GM12891 (cell line): ENCODE measurements at regions not wholly inside any gene's neighbourhood (a gene's known extent, or its start where the extent isn't known, plus 50 kb on each side); places are given as distances from the start of the nearest gene placed in this dataset.
A peak's percentile ranks its signal among the peaks of the same experiment; 100 is the strongest.

Experiments
- DNase-seq: peaks from one replicate; pipeline ENCODE4 v3.0.0; 2011; ENCODE audit warnings: low spot score; ENCODE audit not compliant: insufficient read length
- FAIRE-seq: peaks from 2 replicates; lab custom pipeline; 2011; peaks lifted over from hg19 to GRCh38; lab: Jason Lieb, UNC
- PAX5 ChIP-seq: IDR thresholded peaks from 2 replicates; pipeline ENCODE4 v1.6.1; 2011; ENCODE audit warnings: low read length, moderate library complexity, mild to moderate bottlenecking; ENCODE audit not compliant: insufficient read depth, severe bottlenecking
- POLR2A ChIP-seq: IDR thresholded peaks from 2 replicates; pipeline ENCODE4 v1.6.1; 2011; ENCODE audit warnings: low read depth, low read length, control low read depth
- POLR2AphosphoS5 ChIP-seq: IDR thresholded peaks from 2 replicates; pipeline ENCODE4 v1.6.1; 2011; ENCODE audit warnings: low read depth, low read length, control low read depth
- POU2F2 ChIP-seq: IDR thresholded peaks from 2 replicates; pipeline ENCODE4 v1.6.1; 2011; ENCODE audit warnings: low read depth, mild to moderate bottlenecking, control low read depth, low read length, moderate library complexity
- SPI1 ChIP-seq: IDR thresholded peaks from 2 replicates; pipeline ENCODE4 v1.6.1; 2011; ENCODE audit warnings: low read depth, low read length, control low read depth
- TAF1 ChIP-seq: IDR thresholded peaks from 2 replicates; pipeline ENCODE4 v1.6.1; 2011; ENCODE audit warnings: low read depth, low read length, control low read depth

DNA sequence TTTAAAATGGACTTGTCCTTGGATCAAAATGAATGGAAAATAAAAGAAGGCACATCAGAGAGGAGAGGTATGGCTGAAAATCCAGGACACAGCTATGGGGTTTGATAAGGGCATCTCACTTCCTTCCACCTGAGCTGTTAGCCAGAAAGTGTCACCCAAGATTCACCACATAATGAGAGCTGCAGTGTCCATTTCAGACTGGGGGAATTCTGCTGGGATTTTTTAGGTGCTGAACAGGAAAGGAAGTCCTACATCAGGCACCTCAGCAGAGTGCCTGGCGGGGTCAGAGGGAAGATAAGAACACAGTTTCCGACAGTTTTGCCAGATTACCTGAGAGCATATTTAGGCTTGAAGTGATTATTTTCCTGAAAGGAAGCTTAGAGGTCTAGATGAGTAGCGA is 187.6 kb upstream of the HNMT start:
- no peak for FAIRE-seq
- TF ChIP-seq PAX5, result no peak
- TF ChIP-seq POU2F2, result no peak
- no peak for TF ChIP-seq POLR2AphosphoS5
- no peak for DNase-seq

GRCh38 chr2:137797641-137798040 is 166.6 kb upstream of the HNMT start:
- DNase-seq (no peak), FAIRE-seq (no peak)
- TF ChIP-seq POU2F2, result no peak
- peak; percentile 63 for TF ChIP-seq SPI1

GRCh38 chr2:137799600-137799999 is 164.7 kb upstream of the HNMT start:
- FAIRE-seq, result no peak
- TF ChIP-seq POU2F2, result no peak
- TF ChIP-seq PAX5, result no peak
- TF ChIP-seq SPI1, result no peak
- TF ChIP-seq POLR2A, result no peak
- no peak for TF ChIP-seq POLR2AphosphoS5
- TF ChIP-seq TAF1, result no peak
- no peak for DNase-seq

DNA sequence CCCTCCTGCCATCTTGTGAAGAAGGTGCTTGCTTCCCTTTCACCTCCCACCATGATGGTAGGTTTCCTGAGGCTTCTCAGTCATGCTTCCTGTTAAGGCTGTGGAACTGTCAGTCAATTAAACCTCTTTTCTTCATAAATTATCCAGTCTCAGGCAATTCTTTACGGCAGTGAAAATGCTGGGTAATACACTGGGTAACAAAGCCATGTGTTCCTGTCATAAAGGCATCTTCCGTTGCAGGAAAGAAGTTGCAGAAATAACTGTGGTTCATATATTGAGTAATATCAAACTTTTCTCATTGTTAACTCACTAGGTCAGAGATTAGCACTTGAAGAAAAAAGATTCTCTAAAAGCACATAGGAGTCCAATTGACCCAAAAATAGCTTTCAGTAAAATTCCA is 163.9 kb upstream of the HNMT start:
- no peak for DNase-seq
- TF ChIP-seq SPI1 (no peak), POLR2AphosphoS5 (no peak), POU2F2 (no peak), PAX5 (no peak), TAF1 (no peak), POLR2A (no peak)
- no peak for FAIRE-seq

DNA sequence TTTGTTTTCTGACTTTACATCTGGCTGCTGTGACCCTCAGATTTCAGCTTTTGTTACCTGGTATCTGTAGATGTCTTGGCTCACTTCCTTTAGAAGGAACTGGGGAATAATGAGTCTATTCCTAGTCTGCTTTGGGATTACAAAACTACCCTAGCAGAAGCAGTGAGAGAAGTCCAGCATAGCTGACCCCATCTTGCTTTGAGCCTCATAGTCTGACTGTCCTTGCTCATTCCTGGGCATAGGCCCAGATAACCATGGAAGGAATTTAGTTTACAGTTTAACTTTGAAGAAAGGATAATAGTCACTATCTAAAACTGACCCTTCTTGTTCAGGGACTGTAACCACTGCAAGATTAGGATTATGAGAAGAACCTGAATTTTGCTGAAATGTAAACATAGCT is 163.0 kb upstream of the HNMT start:
- FAIRE-seq, result no peak
- no peak for TF ChIP-seq POLR2AphosphoS5
- TF ChIP-seq SPI1, result no peak
- TF ChIP-seq POLR2A, result no peak
- no peak for TF ChIP-seq POU2F2
- no peak for TF ChIP-seq TAF1
- TF ChIP-seq PAX5, result no peak
- no peak for DNase-seq

DNA sequence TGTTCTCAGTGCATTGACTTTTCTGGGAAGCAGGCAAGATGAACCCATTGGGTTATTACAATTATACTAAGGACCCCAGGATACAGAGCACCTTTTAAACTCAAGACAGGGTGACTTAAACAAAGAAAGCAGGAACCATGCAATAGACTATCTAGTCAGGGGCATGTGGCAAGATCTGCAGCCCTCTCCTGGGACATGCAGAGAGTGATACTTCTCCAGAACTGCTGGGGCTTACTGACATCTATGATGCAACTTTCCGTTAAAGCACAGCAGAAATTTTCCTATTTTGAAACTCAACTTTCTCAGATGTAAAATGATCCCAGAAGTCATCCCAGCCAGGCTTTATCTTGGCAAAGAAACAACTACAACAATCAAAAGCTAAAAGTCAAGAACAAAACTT is 162.2 kb upstream of the HNMT start:
- no peak for DNase-seq
- no peak for FAIRE-seq
- no peak for TF ChIP-seq POLR2AphosphoS5
- TF ChIP-seq SPI1, result no peak
- no peak for TF ChIP-seq PAX5
- no peak for TF ChIP-seq POU2F2
- no peak for TF ChIP-seq POLR2A
- no peak for TF ChIP-seq TAF1

GRCh38 chr2:137806068-137806805 is 158.0 kb upstream of the HNMT start:
- TF ChIP-seq TAF1 (no peak), POU2F2 (no peak), POLR2AphosphoS5 (no peak), SPI1 (no peak), PAX5 (no peak), POLR2A (no peak)
- FAIRE-seq (no peak), DNase-seq (no peak)

DNA sequence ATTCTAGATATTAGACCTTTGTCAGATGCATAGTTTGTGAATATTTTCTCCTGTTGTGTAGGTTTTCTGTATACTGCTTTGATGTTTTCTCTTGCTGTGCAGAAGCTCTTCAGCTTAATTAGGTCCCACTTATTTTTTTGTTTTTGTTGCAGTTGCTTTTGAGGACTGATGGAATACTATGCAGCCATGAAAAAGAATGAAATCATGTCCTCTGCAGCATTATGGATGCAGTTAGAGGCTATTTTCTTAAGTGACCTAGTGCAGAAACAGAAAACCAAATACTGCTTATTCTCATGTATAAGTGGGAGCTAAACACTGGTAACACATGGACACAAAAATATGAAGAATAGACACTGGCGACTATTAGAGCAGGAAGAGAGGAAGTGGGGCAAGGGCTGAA is 155.0 kb upstream of the HNMT start:
- no peak for DNase-seq
- FAIRE-seq, result no peak
- TF ChIP-seq PAX5 (no peak), POLR2AphosphoS5 (no peak), TAF1 (no peak), POLR2A (no peak), POU2F2 (no peak), SPI1 (no peak)

GRCh38 chr2:137809837-137810236 is 154.4 kb upstream of the HNMT start:
- no peak for FAIRE-seq
- no peak for TF ChIP-seq PAX5
- TF ChIP-seq POLR2AphosphoS5, result no peak
- TF ChIP-seq SPI1, result no peak
- TF ChIP-seq POU2F2, result no peak
- no peak for TF ChIP-seq TAF1
- no peak for TF ChIP-seq POLR2A
- no peak for DNase-seq

GRCh38 chr2:137812517-137812916 is 151.8 kb upstream of the HNMT start:
- FAIRE-seq (no peak), DNase-seq (no peak)
- TF ChIP-seq SPI1 (no peak), POU2F2 (no peak), TAF1 (no peak), POLR2A (no peak), PAX5 (no peak), POLR2AphosphoS5 (no peak)

DNA sequence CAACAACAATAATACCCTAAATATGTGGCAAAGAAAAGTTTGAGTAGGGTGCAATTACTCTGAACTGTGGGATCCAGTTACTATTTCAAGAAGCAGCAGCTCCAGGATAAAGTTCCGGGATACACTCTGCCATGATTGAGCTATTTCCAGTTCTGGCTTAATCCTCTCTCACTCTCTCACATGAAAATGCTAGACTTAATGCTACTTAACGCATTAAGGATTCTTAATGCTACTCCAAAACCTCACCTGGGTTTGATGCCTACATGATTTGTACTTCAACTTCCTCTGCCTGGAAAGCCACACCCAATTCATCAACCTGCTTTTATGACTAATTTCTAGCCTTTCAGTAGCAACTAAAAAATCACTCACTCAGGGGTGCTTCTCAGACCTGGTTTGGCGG is 151.1 kb upstream of the HNMT start:
- no peak for DNase-seq
- no peak for FAIRE-seq
- TF ChIP-seq TAF1, result no peak
